RWPE1 (cell line): ENCODE measurements at regions not wholly inside any gene's neighbourhood (a gene's known extent, or its start where the extent isn't known, plus 50 kb on each side); places are given as distances from the start of the nearest gene placed in this dataset.

Source experiments
- CTCF ChIA-PET: fragments of 350-600 bp; sonication (Branson Sonifier 250); formaldehyde crosslinking; extraction: SDS; loops from one replicate; lab custom pipeline; 2021; lab: Yijun Ruan, JAX
- POLR2A ChIA-PET: fragments of 400-600 bp; formaldehyde crosslinking; extraction: SDS; loops from one replicate; lab custom pipeline; 2020; ENCODE audit warnings: antibody characterized with exemption; ENCODE audit not compliant: low non-redundant PET; lab: Yijun Ruan, JAX
- DNase-seq: peaks from one replicate; pipeline ENCODE4 v3.0.0; 2012; ENCODE audit warnings: low spot score
- H3K27ac ChIP-seq: fragments of 450-650 bp; 2 replicates; pipeline ENCODE4 v1.5.1; 2017
- CTCF ChIP-seq: fragments of 450-650 bp; conservative IDR thresholded peaks from 2 replicates; pipeline ENCODE4 v1.5.1; 2017; ENCODE audit warnings: low read depth, mild to moderate bottlenecking

GRCh38 chr18:30094556-30094955 lies 948.0 kb downstream of the DSC3 start:
- no peak overlapping the region for H3K27ac ChIP-seq
- peak; percentile 24 for DNase-seq
- ChIA-PET POLR2A (no interaction called here), CTCF (no interaction called here)
- TF ChIP-seq CTCF = no peak

- ChIA-PET CTCF (no interaction called here), POLR2A (no interaction called here)
- H3K27ac ChIP-seq = no peak overlapping the region
- no peak for TF ChIP-seq CTCF
- no peak for DNase-seq
Measured at GRCh38 chr18:30093376-30093775, 949.2 kb downstream of the DSC3 start.

- no peak for TF ChIP-seq CTCF
- DNase-seq = no peak
- POLR2A ChIA-PET = no interaction called here
- H3K27ac ChIP-seq = no peak overlapping the region
- CTCF ChIA-PET = no interaction called here
Measured at GRCh38 chr18:30088238-30089015, 954.1 kb downstream of the DSC3 start.

- no peak for DNase-seq
- no peak for TF ChIP-seq CTCF
- POLR2A ChIA-PET = no interaction called here
- CTCF ChIA-PET = no interaction called here
- H3K27ac ChIP-seq = no peak overlapping the region
Measured at GRCh38 chr18:30086351-30086750, 956.2 kb downstream of the DSC3 start.

- ChIA-PET CTCF (no interaction called here), POLR2A (no interaction called here)
- TF ChIP-seq CTCF = no peak
- no peak for DNase-seq
- no peak overlapping the region for H3K27ac ChIP-seq
Measured at GRCh38 chr18:30081122-30081521, 961.4 kb downstream of the DSC3 start.

- TF ChIP-seq CTCF = no peak
- ChIA-PET POLR2A (no interaction called here), CTCF (interaction anchor here (0.7 kb wide), 1 partner anchor 400 kb away, joined by 4 read pairs; no protein-coding TSS in a partner anchor)
- no peak overlapping the region for H3K27ac ChIP-seq
- no peak for DNase-seq
Measured at GRCh38 chr18:30072609-30073385, 969.7 kb downstream of the DSC3 start.
